HCT116 (cell line): ENCODE measurements at regions not wholly inside any gene's neighbourhood (a gene's known extent, or its start where the extent isn't known, plus 50 kb on each side); places are given as distances from the start of the nearest gene placed in this dataset.
"Not testable (repeated sequence)": the region's sequence is repeated elsewhere in the genome, so short reads cannot be mapped to it uniquely, and the experiment has no call there.

Experiments used
- CTCF ChIP-seq, 3 experiments: fragments of 200-600 bp in 1 of 3; sonication (generic) in 1 of 3; IDR thresholded peaks in 2 of 3; conservative IDR thresholded peaks in 1 of 3; 2 replicates each; pipeline ENCODE4 v1.5.1; 2012 to 2017; ENCODE audit warnings: low read depth in 2 of 3, low read length in 2 of 3, antibody characterized with exemption in 1 of 3, borderline replicate concordance in 1 of 3, control low read depth in 1 of 3, mild to moderate bottlenecking in 1 of 3, mixed read lengths in 1 of 3, mixed run types in 1 of 3, moderate library complexity in 1 of 3; ENCODE audit not compliant: insufficient read depth in 1 of 3
- POLR2A ChIP-seq: IDR thresholded peaks from 2 replicates; pipeline ENCODE4 v1.7.0; 2011; ENCODE audit warnings: borderline replicate concordance; ENCODE audit not compliant: insufficient read depth, insufficient read length; ENCODE audit errors: extremely low read depth
- SIN3A ChIP-seq: IDR thresholded peaks from 2 replicates; pipeline ENCODE4 v1.6.1; 2012; ENCODE audit warnings: low read depth

- TF ChIP-seq SIN3A; CTCF (IDR thresholded peaks at IDR 0.05 in 2 of 3, conservative IDR thresholded peaks at IDR 0.05 in 1 of 3; ENCODE audit: borderline replicate concordance in 1 of 3, insufficient read depth in 1 of 3, low read depth in 2 of 3, low read length in 2 of 3); POLR2A: not testable (repeated sequence)
Observed at GRCh38 chr16:88262858-88263563, 119.7 kb upstream of the ZNF469 start.
